ENCODE measurements at regions not wholly inside any gene's neighbourhood (a gene's known extent, or its start where the extent isn't known, plus 50 kb on each side); places are given as distances from the start of the nearest gene placed in this dataset.

GRCh38 chr6:91352321-91352720 is 765.4 kb upstream of the MAP3K7 start:
- Histone ChIP-seq H3K4me1 (ENCODE audit: control insufficient read depth, extremely low read depth, insufficient read depth, low read length) (no peaks in the 10 kb centered on the region), H3K9me3 (ENCODE audit: control insufficient read depth, insufficient read depth, low read depth, low read length) (no peaks in the 10 kb centered on the region), H3K9ac (ENCODE audit: insufficient read depth, low read length) (no peak overlapping the region), H3K4me3 (replicated peaks in 1 of 4; ENCODE audit: control extremely low read depth in 1 of 4, insufficient read depth in 1 of 4, low read depth in 3 of 4, low read length in 4 of 4) (no peak overlapping the region), H4K20me1 (ENCODE audit: control insufficient read depth, extremely low read depth, insufficient read depth, low read length) (no peaks in the 10 kb centered on the region), H3K36me3 (ENCODE audit: control insufficient read depth, insufficient read depth, low read length) (no peaks in the 10 kb centered on the region), H3K79me2 (ENCODE audit: control insufficient read depth, insufficient read depth, low read length) (no peaks in the 10 kb centered on the region), H3K27me3 (ENCODE audit: control insufficient read depth, insufficient read depth, low read length) (no peaks in the 10 kb centered on the region), H3K27ac (ENCODE audit: insufficient read depth, low read length) (no peak overlapping the region), H2AFZ (ENCODE audit: low read length) (no peak overlapping the region), H3K4me2 (ENCODE audit: extremely low read depth, insufficient read depth, low read length) (no peak overlapping the region)
- TF ChIP-seq EZH2 (IDR thresholded peaks at IDR 0.05; ENCODE audit: low read length, missing control alignments) (no peak), CTCF (conservative IDR thresholded peaks at IDR 0.05 in 1 of 2, IDR thresholded peaks at IDR 0.05 in 1 of 2; ENCODE audit: low read depth in 1 of 2, low read length in 2 of 2) (no peak)
- no peak for DNase-seq (ENCODE audit: low read depth in 2 of 2)

- TF ChIP-seq CTCF (conservative IDR thresholded peaks at IDR 0.05 in 1 of 2, IDR thresholded peaks at IDR 0.05 in 1 of 2; ENCODE audit: low read depth in 1 of 2, low read length in 2 of 2) = no peak
- no peak for TF ChIP-seq EZH2 (IDR thresholded peaks at IDR 0.05; ENCODE audit: low read length, missing control alignments)
- Histone ChIP-seq H3K4me3 (replicated peaks in 1 of 4; ENCODE audit: control extremely low read depth in 1 of 4, insufficient read depth in 1 of 4, low read depth in 3 of 4, low read length in 4 of 4) (no peak overlapping the region), H2AFZ (ENCODE audit: low read length) (no peak overlapping the region), H3K27ac (ENCODE audit: insufficient read depth, low read length) (no peak overlapping the region), H3K9me3 (ENCODE audit: control insufficient read depth, insufficient read depth, low read depth, low read length) (no peaks in the 10 kb centered on the region), H4K20me1 (ENCODE audit: control insufficient read depth, extremely low read depth, insufficient read depth, low read length) (no peaks in the 10 kb centered on the region), H3K36me3 (ENCODE audit: control insufficient read depth, insufficient read depth, low read length) (no peaks in the 10 kb centered on the region), H3K79me2 (ENCODE audit: control insufficient read depth, insufficient read depth, low read length) (no peaks in the 10 kb centered on the region), H3K4me1 (ENCODE audit: control insufficient read depth, extremely low read depth, insufficient read depth, low read length) (no peaks in the 10 kb centered on the region), H3K27me3 (ENCODE audit: control insufficient read depth, insufficient read depth, low read length) (no peaks in the 10 kb centered on the region), H3K4me2 (ENCODE audit: extremely low read depth, insufficient read depth, low read length) (no peak overlapping the region), H3K9ac (ENCODE audit: insufficient read depth, low read length) (no peak overlapping the region)
- peak in 1 of 2 donors; percentile 5 for DNase-seq (ENCODE audit: low read depth in 2 of 2)
These were observed 763.5 kb upstream of the MAP3K7 start for GRCh38 chr6:91350146-91350908.

DNA sequence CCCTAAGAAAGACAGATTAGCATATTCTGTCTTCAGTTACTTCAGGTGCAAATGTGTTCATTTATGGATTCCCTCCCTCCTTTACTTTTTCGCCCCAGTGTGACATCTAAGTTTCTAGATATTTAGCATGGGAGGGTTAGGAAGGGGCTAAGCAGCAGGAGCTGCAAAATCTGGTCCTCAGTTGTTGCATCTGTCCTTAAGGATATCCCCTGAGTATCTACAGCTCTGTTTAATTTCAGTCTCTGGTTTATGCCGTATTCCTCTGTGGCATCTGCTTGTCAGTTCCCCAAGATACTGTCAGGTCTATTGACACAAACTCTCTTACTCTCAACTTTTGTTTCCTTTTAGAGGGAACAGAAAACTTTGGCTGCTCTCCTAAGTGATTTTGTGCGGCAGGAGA is 754.6 kb upstream of the MAP3K7 start:
- Histone ChIP-seq H4K20me1 (ENCODE audit: control insufficient read depth, extremely low read depth, insufficient read depth, low read length) (no peaks in the 10 kb centered on the region), H3K4me2 (ENCODE audit: extremely low read depth, insufficient read depth, low read length) (no peak overlapping the region), H3K79me2 (ENCODE audit: control insufficient read depth, insufficient read depth, low read length) (no peaks in the 10 kb centered on the region), H3K36me3 (ENCODE audit: control insufficient read depth, insufficient read depth, low read length) (no peaks in the 10 kb centered on the region), H2AFZ (ENCODE audit: low read length) (no peak overlapping the region), H3K4me3 (replicated peaks in 1 of 4; ENCODE audit: control extremely low read depth in 1 of 4, insufficient read depth in 1 of 4, low read depth in 3 of 4, low read length in 4 of 4) (no peak overlapping the region), H3K4me1 (ENCODE audit: control insufficient read depth, extremely low read depth, insufficient read depth, low read length) (no peaks in the 10 kb centered on the region), H3K9me3 (ENCODE audit: control insufficient read depth, insufficient read depth, low read depth, low read length) (no peaks in the 10 kb centered on the region), H3K27me3 (ENCODE audit: control insufficient read depth, insufficient read depth, low read length) (no peaks in the 10 kb centered on the region), H3K9ac (ENCODE audit: insufficient read depth, low read length) (no peak overlapping the region), H3K27ac (ENCODE audit: insufficient read depth, low read length) (no peak overlapping the region)
- DNase-seq (ENCODE audit: low read depth in 2 of 2) = no peak
- TF ChIP-seq CTCF (conservative IDR thresholded peaks at IDR 0.05 in 1 of 2, IDR thresholded peaks at IDR 0.05 in 1 of 2; ENCODE audit: low read depth in 1 of 2, low read length in 2 of 2) (no peak), EZH2 (IDR thresholded peaks at IDR 0.05; ENCODE audit: low read length, missing control alignments) (no peak)

Measured in fibroblast of lung (primary cell).